Uterus (tissue), 2 donors: ENCODE measurements at regions not wholly inside any gene's neighbourhood (a gene's known extent, or its start where the extent isn't known, plus 50 kb on each side); places are given as distances from the start of the nearest gene placed in this dataset.

Experiments used
- POLR2A ChIP-seq, 2 donors: fragments of 450-650 bp; IDR thresholded peaks; one replicate each; pipeline ENCODE4 v1.6.1; 2016; ENCODE audit warnings: antibody characterized with exemption in 2 of 2, mild to moderate bottlenecking in 1 of 2, moderate library complexity in 1 of 2
- TF ChIP-seq, protein P1 (sequence below), 4 experiments: fragments of 200-600 bp in 2 of 4; fragments of 450-650 bp in 2 of 4; sonication (generic) in 2 of 4; IDR thresholded peaks; one replicate each; pipeline ENCODE4 v1.5.1; 2016 to 2019; ENCODE audit warnings: antibody characterized with exemption in 4 of 4, mild to moderate bottlenecking in 2 of 4, moderate library complexity in 1 of 4

DNA sequence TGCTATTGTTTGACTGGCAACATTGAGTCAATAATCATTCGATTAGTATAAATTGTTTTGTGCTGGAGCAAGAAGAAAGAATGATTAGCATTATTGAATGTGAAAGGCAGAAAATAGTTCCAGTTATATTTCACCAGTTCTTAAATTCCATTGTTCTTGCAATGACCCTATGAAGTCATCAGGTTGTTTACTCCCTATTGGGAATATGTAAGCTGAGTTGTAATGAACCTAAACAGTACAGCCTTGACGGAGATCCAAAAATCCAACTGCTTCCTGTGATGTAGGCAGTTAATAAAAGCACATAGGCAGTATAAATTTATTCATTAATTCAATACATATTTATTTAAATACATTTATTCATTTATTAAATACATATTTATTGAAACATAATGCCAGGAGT lies 947.5 kb downstream of the PCDH7 start:
- TF ChIP-seq, protein P1, sequence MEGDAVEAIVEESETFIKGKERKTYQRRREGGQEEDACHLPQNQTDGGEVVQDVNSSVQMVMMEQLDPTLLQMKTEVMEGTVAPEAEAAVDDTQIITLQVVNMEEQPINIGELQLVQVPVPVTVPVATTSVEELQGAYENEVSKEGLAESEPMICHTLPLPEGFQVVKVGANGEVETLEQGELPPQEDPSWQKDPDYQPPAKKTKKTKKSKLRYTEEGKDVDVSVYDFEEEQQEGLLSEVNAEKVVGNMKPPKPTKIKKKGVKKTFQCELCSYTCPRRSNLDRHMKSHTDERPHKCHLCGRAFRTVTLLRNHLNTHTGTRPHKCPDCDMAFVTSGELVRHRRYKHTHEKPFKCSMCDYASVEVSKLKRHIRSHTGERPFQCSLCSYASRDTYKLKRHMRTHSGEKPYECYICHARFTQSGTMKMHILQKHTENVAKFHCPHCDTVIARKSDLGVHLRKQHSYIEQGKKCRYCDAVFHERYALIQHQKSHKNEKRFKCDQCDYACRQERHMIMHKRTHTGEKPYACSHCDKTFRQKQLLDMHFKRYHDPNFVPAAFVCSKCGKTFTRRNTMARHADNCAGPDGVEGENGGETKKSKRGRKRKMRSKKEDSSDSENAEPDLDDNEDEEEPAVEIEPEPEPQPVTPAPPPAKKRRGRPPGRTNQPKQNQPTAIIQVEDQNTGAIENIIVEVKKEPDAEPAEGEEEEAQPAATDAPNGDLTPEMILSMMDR (IDR thresholded peaks at IDR 0.05): no peak
- no peak for TF ChIP-seq POLR2A (IDR thresholded peaks at IDR 0.05)
